SK-N-SH treated with all-trans-retinoic acid at 6 μM for 48 hours (cell line): ENCODE measurements at regions not wholly inside any gene's neighbourhood (a gene's known extent, or its start where the extent isn't known, plus 50 kb on each side); places are given as distances from the start of the nearest gene placed in this dataset.

ENCODE experiments used
- ARNTL ChIP-seq: fragments of 450-650 bp; formaldehyde crosslinking; IDR thresholded peaks from 2 replicates; pipeline ENCODE4 v1.5.0; 2020; ENCODE audit warnings: low read depth, mild to moderate bottlenecking, moderate library complexity, borderline replicate concordance
- CREB5 ChIP-seq: fragments of 250-450 bp; sonication (Bioruptor Pico); IDR thresholded peaks from 2 replicates; pipeline ENCODE4 v1.5.1; 2020; ENCODE audit warnings: low read depth, mild to moderate bottlenecking, moderate library complexity
- GLIS3 ChIP-seq: fragments of 250-450 bp; sonication (Bioruptor Pico); IDR thresholded peaks from 2 replicates; pipeline ENCODE4 v1.5.0; 2020; ENCODE audit warnings: mild to moderate bottlenecking, moderate library complexity
- PATZ1 ChIP-seq: fragments of 250-450 bp; sonication (Bioruptor Pico); IDR thresholded peaks from 2 replicates; pipeline ENCODE4 v1.8.0; 2020; ENCODE audit warnings: mild to moderate bottlenecking, moderate library complexity, borderline replicate concordance
- POU6F1 ChIP-seq: fragments of 250-450 bp; sonication (Bioruptor Pico); IDR thresholded peaks from 2 replicates; pipeline ENCODE4 v1.8.0; 2021; ENCODE audit warnings: low read depth, mild to moderate bottlenecking, moderate library complexity, borderline replicate concordance
- ZC3H10 ChIP-seq: fragments of 250-450 bp; sonication (Bioruptor Pico); IDR thresholded peaks from 2 replicates; pipeline ENCODE4 v1.5.1; 2021; ENCODE audit warnings: mild to moderate bottlenecking, moderate library complexity
- ZFP30 ChIP-seq: fragments of 450-650 bp; formaldehyde crosslinking; IDR thresholded peaks from 2 replicates; pipeline ENCODE4 v1.5.0; 2022; ENCODE audit warnings: mild to moderate bottlenecking, moderate library complexity
- ZNF565 ChIP-seq: fragments of 450-650 bp; formaldehyde crosslinking; conservative IDR thresholded peaks from 2 replicates; pipeline ENCODE4 v1.5.0; 2020; ENCODE audit warnings: low read depth, mild to moderate bottlenecking, moderate library complexity

GRCh38 chr6:159532155-159532554 lies 160.9 kb downstream of the SOD2 start:
- TF ChIP-seq ZFP30 (CRISPR knock-in tag), result no peak
- no peak for TF ChIP-seq ARNTL (CRISPR knock-in tag)
- TF ChIP-seq ZC3H10, result no peak
- no peak for TF ChIP-seq POU6F1
- TF ChIP-seq PATZ1, result no peak
- no peak for TF ChIP-seq CREB5 (CRISPR knock-in tag)
- TF ChIP-seq ZNF565 (CRISPR knock-in tag), result no peak
- TF ChIP-seq GLIS3, result no peak
